ENCODE measurements at regions not wholly inside any gene's neighbourhood (a gene's known extent, or its start where the extent isn't known, plus 50 kb on each side); places are given as distances from the start of the nearest gene placed in this dataset.
"Not testable (repeated sequence)": the region's sequence is repeated elsewhere in the genome, so short reads cannot be mapped to it uniquely, and the experiment has no call there.

DNA sequence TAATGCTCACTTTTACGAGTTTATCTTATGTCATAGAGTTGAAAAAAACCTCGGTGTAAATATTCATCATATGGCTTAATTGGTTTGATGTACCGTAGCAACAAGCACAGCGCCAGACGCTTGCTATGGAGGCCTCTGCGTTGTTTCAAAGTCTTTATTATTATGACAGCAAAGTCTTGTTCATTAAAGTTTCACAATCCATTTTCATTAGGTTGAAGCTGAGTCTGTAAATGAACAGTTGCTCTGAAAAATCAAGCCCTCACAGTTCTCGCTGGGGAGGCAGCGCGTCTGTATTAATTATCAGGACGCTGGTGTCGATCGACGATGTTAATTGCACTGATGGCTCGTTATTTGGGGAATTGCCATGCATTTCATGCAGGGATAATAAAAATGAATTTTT, 185.6 kb downstream of the INSC start:
- no peak for DNase-seq (ENCODE audit: low read depth)

DNA sequence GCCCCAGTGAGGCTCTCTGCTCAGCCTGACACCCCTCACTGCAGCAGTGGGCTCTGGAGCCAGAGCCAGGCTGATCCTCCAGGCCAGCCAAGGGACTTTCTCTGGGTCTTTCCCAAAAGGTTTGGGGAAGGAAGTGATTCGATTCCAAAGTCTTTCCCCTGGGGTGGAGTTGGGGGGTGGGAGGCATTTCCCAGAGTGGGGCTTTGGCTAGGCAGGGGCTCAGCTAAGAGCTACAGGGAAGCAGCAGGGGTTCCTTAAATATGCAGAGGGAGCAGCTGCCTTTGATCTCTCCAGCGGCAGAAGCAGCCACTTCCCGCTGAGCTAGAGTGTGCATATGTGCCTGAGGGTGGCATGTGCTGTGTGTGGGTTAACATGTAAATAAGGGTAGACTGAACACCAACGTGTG, 192.9 kb downstream of the INSC start:
- DNase-seq (ENCODE audit: low read depth), result no peak

DNA sequence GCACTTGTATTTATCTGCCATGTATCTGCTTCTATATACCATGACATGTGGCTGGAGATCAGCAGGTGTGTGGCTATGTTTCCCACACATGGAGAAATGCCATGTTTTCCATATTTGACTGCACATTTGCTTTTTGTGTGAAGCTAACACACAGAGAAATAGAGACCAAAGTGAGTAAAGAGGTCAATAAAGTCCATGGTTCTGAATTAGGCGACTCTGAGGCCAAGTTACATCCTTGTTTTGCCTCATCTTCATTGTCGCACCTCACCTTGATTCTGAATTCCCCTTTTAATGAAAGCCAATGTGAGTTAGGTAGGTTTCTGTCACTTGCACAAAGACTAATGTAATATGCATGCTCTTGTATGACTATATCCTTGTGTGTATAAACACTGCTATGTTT, 194.1 kb downstream of the INSC start:
- DNase-seq (ENCODE audit: low read depth), result no peak

DNA sequence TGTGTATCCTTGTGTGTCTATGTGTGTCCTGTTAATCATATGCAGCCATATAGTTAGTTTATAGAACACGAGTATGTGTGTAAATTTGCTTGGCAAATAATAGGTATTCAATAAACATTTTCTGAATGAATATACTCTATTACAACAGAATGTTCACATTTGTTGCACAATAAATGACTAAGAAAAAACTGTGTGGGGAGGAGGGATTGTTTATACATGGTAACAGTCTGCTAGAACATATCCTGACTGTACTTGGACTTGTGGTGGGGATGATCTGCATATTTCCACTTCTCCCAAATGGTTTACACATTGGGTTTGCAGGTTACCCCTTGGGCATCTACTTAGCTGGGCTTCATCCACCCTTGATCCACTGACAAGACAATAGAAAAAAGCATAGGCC, 194.6 kb downstream of the INSC start:
- DNase-seq (ENCODE audit: low read depth), result no peak

DNA sequence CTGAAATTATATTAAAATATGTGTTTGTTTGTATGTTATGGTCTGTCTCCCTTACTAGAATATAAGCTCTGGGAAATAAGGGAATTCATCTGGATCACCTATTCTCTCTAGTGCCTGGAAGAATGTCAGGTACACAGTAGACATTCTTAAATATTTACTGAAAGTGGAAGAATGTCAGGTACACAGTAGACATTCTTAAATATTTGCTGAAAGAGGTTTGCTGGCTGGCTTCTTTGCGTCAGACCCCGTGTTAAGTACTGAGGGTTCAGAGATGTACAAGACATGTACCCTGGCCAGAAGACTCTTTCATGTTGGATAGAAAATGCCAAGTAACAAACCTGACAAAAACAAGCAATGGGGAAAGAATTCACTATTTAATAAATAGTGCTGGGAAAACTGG, 199.1 kb downstream of the INSC start:
- no peak for DNase-seq (ENCODE audit: low read depth)

DNA sequence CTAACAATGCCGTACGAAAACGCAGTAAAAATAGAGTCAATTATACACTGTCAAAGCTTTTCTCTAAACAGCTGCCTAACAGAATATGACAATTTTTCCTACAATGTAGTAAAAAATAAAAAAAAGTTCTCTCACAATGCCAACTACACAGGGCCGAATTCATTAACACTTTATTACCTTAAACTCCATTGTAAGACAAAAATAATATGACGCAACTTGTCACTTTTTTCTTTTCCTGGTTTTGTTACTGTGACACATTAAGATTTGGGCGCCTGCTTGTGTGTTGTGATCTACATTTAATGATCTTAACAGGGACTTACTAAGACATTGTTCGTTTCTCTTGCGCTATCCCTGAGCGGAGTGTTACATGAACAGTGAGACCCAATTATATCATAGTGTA, 204.1 kb downstream of the INSC start:
- DNase-seq (ENCODE audit: low read depth), result no peak

DNA sequence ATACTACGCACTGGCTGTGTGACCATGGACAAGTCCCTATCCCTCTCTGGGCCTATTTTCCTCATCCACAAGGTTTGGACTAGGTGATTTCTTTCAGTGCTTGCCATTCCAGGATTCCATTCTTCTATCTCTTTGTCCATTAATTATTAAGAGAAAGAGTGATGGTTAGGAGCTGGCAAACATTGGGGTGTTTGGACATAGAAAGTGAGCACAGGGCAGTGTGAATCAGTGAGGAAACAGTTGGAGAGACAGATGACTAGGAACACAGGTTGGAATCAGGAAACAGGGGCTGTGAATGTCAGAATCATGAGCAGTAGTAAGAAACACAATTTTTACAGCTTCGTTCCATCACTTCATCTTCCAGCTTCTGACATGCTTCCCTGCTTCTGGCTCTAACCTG, 211.8 kb downstream of the INSC start:
- no peak for DNase-seq (ENCODE audit: low read depth)

DNA sequence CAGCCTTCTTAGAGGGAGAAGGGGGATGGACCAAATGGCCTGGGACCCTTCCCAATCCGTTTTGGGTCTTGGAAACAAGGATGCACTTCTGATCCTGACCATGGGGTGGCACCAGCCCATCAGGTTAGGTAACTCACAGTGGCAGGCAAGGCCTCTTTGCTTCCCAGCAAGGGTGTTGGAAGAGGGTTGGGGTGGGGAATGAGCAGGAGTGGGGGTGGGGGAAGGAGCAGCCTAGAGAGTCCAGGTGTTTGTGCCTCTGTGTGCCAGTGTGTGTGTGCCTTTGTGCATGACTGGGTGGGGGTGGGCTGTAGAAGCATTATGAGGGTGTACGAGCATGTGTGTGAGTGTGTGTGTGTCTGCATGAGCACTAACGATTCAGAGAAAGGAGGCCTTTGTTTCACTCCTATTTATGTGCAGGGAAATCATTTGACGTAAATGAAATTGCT, 213.1 kb downstream of the INSC start:
- no peak for DNase-seq (ENCODE audit: low read depth)

DNA sequence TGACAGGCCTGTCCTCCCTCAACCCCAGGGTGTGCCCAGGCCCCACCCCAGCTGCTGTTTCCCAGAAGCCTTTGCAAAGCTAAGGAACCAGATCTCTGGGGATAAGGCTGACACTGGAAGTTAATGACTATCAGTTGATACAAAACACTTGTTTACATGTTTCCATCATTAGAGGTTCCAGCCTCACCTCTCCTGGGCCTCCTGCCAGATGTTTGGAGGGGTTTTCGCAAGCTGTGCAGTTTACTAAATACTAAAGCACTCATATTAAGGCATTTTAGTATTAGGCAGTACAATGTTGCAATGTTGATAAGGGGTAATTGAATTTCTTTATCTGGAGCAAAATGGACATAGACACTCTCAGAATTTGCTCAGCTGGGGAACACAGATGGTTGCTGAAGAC, 218.7 kb downstream of the INSC start:
- no peak for DNase-seq (ENCODE audit: low read depth)

DNA sequence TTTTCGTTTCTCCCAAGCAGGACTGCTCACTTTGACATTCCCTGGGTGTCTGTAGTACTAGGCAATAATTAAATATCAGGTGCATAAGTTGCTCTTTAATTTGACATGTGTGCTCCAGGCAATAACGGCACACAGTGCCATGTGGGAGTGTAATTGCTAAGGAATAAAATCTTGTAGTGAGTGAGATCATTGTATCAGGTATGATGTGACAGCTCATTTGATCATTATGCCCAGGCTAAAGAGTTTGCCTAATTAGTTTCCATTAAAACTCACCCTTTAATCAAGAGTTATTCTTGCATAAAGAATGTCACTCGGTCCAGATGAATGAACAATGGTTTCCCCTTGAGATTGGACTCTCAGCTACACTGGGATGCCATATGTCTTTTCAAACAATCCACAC, 220.0 kb downstream of the INSC start:
- no peak for DNase-seq (ENCODE audit: low read depth)

DNA sequence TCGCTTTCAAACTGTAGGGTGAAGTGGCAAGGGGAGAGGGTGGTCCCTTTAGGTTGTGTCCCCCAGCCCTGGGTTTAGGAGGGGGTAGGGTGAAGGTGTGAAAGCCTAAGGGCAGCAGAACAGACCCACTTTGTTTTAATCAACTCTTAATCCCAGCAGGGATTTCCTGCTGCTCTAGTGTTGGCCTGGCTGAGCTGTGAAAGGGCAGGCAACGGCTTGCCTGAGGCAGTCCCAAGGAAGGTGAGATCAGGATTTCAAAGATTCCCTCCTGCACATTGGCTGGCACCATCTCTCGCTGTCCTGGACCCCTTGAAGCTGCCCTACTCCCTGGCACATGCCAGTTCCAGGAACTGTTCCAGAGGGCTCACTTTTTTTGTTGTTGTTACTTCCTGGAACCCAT, 221.3 kb downstream of the INSC start:
- no peak for DNase-seq (ENCODE audit: low read depth)

DNA sequence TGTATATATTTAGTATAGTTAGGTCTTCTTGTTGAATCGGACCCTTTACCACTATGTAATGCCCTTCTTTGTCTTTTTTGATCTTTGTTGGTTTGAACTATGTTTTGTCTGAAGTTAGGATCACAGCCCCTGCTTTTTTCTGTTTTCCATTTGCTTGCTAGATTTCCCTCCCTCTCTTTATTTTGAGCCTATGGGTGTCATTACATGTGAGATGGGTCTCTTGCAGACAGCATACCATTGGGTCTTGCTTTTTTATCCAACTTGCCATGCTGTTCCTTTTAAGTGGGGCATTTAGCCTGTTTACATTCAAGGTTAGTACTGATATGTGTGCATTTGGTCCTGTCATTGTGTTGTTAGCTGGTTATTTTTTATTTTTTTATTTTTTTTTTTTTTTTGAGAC, 224.6 kb downstream of the INSC start:
- no peak for DNase-seq (ENCODE audit: low read depth)

DNA sequence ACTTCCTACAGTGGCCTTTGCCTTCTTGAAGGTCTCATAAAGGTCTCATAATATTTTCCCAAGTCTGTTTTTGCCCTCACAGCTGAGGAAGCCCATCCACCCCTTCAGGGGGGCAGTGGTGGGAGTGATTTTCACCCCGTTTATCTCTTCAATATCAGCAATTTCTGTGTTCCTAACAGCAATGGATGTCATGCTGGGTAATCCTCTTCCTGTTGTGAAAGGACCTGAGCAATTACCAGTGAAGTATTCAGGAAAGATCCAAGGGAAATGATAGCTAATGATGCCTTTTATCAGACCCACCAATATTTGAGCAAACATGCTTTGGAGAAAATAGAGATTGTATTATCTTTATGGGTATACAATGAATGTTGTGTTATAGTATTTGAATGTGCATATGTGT, 226.9 kb downstream of the INSC start:
- DNase-seq (ENCODE audit: low read depth), result no peak

DNA sequence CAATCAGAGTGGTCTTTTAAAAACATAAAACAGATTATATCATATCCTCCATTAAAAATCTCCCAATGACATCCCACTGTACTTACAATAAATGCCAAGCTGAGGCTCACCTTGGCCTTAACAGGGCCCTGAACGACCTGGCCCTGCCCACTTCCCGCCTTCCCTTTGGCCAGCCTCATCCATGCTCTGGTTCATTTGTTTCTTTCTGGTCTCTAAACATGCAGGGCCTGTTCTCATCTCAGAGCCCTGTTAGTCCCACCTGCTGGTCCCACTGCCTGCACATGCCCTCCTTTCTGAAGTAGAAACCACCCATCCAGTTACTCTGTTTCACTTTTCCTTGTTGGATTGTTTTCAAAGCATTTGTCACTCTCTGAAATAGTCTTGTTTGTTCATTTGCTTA, 227.4 kb downstream of the INSC start:
- DNase-seq (ENCODE audit: low read depth), result no peak

DNA sequence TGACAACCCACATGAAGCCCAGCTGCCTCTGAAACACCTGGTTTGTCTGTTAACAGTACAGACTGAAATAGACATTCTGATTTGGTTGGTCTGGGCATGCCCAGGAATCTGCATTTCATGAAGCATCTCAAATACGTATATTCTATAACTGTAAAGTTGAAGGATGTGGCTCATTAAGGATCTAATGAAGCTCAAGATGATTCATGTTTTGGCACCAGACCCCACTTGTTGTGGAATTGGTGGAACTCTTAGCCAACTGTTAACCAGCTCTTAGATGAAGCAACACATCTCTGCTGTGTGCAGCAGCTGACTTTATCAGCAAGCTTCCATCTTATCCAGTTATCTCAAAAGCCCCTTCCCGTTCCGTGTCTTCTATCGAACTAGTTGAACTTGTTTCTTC, 232.2 kb downstream of the INSC start:
- DNase-seq (ENCODE audit: low read depth), result no peak

DNA sequence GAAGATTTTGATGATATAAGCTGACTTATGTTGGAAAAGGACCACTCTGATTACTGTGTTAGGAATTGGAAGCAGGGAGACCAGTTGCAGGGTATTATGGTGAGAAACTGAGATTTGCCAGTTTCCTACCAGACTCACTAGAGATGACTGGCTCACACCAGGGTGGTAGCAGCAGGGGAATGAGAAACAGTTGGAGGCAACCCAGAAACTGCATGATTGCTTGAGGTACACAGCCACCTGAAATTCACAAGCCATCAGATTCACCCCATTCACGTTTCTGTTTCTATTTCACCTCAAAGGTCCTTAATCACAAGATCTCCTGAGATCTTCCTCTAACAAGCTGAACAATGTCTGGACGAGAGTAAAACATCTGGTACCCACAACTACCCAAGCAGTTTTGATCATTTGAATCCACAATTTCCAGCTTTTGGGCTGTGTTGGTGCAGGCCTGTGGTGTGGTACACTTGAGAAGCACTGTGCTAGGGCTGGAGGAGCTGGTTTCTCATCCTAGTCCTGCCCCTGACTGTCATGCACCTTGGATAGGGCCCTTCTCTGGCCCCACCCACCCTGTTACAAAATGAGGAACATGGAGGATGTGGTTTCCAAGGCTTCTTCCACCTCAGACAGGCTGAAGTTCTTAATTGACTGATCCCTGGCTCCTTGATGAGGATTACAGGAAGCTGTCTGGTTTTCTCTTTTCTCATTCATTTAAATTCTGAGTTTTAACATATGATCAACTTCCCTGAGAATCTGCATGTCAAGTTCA, 233.4 kb downstream of the INSC start:
- no peak for DNase-seq (ENCODE audit: low read depth)

DNA sequence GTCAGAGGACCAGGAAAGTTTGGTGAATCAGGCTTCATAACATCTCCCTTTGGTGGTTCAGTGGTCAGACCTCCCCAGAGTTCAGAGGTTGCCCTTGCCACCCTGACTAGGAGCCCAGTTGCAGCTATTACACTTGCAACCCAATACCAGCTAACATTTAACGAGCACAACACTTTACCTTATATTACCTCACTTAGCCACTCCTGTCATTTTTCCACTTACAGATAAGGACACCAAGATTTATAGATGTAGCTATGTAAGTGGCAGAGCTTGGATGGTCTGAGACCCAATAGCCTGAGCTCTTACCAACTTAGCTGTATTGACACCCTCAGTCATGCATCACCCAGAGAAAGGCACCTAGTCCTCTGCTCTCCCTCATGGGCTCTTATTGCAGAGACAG, 234.7 kb downstream of the INSC start:
- DNase-seq (ENCODE audit: low read depth), result no peak

DNA sequence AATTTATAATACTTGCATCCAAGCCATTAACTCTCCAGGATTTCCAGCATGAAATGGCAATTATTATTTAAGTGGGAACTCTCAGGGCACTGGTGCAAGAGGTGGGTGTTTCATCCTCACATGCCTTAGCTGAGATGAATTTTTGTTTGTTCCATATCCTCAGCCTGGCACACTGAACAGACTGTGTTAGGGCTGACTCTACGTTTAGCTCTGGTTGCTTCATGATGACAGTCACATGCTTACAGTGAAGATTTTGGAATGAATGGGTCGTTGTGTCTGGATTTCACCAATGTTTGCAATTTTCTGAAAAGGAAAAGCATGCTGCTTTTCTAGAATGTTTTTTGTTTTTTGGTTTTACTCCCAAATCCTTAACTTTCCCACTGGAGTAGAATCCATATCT, 246.6 kb downstream of the INSC start:
- no peak for DNase-seq (ENCODE audit: low read depth)

DNA sequence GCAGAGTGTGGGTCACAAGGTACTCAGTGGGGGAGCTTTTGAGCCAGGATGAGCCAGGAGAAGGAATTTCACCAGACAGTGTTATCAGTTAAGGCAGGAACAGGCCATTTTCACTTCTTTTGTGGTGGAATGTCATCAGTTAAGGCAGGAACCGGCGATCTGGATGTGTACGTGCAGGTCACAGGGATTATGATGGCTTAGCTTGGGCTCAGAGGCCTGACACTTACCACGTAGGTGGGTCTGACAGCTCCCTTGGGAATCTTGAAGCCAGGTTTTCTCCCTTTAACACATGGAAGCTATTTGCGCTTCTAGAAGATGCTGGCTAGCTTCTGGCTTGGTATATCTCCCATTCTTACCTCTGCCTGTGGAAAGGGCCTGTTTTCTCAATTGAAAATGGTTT, 250.6 kb downstream of the INSC start:
- DNase-seq (ENCODE audit: low read depth), result not testable (repeated sequence)

DNA sequence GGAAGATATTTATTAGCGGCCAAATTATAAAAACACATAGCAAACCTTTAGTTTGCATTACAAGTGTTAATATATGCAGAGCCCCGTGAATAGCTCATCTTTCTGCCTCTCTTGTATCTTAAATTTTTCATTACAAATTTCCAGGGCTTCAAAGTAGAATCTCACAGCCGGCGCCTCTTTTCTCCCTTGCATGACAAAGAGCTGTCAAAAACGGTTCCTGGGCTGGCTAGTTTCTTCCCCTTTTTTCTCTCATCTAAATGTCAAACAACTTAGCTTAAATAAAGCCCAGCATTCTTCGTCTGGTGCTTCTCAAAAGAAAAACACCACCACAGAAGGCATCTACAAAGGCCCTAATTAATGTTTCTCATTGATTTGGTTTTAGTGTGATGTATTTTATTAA, 253.0 kb downstream of the INSC start:
- no peak for DNase-seq (ENCODE audit: low read depth)

DNA sequence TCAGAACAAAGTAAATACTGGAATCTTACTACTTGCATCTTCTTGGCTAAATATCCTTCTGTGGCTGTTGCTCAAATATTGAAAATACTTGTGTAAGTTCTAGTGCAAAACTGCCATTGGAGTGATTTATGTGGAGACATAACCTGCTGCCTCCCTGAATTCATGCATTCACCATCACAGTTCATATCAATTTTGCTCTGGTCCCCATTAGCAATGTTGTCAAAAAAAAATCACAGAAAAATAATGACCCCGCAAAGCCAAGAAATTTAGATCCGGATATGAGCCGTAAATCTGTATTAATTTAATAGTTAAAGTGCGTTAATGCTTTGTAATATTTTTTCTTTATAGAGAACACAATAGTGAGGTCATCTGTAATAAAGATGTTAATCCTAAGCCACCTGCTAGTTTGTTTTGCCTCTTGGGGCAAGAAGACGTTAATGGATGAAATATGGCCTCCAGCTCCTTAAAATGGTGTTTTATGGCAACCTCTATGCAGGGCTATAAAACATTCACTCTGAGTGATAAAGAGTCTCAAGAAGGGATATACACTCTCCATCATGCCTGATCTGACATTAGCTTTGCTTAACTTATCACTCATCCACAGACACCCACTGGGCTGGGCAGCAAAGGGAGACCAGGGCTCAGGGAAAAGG, 255.9 kb downstream of the INSC start:
- no peak for DNase-seq (ENCODE audit: low read depth)

DNA sequence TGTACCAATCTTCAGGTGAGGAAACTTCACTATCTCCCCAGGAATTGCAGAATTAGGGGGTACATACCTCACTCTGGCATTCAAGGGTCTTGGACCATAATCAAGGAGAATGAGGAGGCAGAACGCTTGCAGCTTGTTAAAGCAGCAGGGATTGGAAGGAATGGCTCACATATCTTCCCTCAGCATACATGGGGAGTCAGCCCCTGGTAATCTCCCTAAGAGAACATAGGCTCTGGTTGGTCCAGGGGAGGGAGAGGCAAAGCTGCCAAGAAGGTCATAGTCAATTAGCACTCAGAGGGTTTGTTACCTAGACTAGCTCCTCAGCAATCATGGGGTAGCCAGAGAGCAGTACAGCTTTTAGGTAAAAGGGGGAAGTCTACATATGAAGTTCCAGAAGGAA, 256.8 kb downstream of the INSC start:
- no peak for DNase-seq (ENCODE audit: low read depth)

DNA sequence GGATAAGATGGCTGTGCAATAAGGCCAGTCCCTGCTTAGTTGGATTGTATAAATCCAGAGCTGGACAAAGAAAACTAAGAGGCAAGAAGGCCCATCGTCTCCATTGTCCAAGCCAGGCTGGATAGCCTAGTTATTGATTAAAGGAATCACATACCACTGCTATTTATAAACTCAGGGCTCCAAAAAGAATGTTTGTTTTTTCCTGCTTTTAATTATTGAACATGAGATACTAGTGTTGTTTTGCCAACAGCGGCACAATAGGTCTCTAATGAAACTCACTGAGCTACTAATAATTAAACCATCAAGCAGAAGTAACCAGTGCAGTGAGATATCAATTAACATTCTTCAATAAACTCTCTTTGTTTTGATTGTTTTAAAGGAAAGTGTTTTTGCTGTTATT, 259.7 kb downstream of the INSC start:
- no peak for DNase-seq (ENCODE audit: low read depth)

DNA sequence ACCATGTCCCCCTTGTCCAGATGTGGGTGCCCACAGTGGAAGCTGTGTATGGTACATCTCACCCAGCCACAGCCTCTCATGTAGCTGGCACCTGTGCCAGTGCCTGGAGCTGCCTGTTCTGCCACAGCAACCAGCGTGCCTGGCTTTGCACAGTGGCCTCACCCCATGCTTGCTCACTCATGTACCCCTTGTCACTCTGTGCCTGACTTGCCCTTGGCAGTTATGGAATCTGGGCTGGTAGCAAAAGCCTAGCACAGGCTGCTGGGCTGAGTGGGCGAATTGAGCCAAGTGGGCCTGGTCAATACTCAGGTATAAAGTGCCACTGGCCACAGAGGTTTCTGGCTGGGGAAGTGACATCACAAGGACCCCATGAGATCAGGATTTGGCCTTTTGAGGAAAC, 264.2 kb downstream of the INSC start:
- no peak for DNase-seq (ENCODE audit: low read depth)

All from stimulated activated CD8-positive, alpha-beta memory T cell treated with anti-CD3 and anti-CD28 coated beads, Interleukin-15, amount 100 ng/mL, for 1 hour (primary cell).